KMS-11 (cell line): ENCODE measurements at regions not wholly inside any gene's neighbourhood (a gene's known extent, or its start where the extent isn't known, plus 50 kb on each side); places are given as distances from the start of the nearest gene placed in this dataset.

Experiments used
- H2AFZ ChIP-seq: fragments of 200-600 bp; sonication (generic); 2 replicates; pipeline ENCODE4 v1.6.1; 2016; ENCODE audit warnings: antibody characterized with exemption, mixed run types, low read depth
- H3K27ac ChIP-seq: fragments of 200-600 bp; sonication (generic); 2 replicates; pipeline ENCODE4 v1.6.1; 2016; ENCODE audit warnings: mild to moderate bottlenecking, mixed run types
- H3K27me3 ChIP-seq: fragments of 200-600 bp; sonication (generic); 2 replicates; pipeline ENCODE4 v1.6.1; 2017; ENCODE audit warnings: mild to moderate bottlenecking, low read depth, mixed run types, moderate library complexity; ENCODE audit not compliant: insufficient read depth
- H3K36me3 ChIP-seq: fragments of 200-600 bp; sonication (generic); 2 replicates; pipeline ENCODE4 v1.6.1; 2017; ENCODE audit warnings: mild to moderate bottlenecking, mixed run types; ENCODE audit not compliant: insufficient read depth
- H3K4me1 ChIP-seq: fragments of 200-600 bp; sonication (generic); 2 replicates; pipeline ENCODE4 v1.6.1; 2016; ENCODE audit warnings: mild to moderate bottlenecking, low read depth, mixed run types; ENCODE audit not compliant: poor library complexity, severe bottlenecking
- H3K4me2 ChIP-seq: fragments of 200-600 bp; sonication (generic); 2 replicates; pipeline ENCODE4 v1.7.0; 2016; ENCODE audit warnings: mild to moderate bottlenecking, mixed run types
- H3K4me3 ChIP-seq: fragments of 200-600 bp; sonication (generic); IDR thresholded peaks from 2 replicates; pipeline ENCODE4 v1.6.1; 2017; ENCODE audit warnings: low read depth, low read length, mixed read lengths; ENCODE audit not compliant: insufficient read depth
- H3K79me2 ChIP-seq: fragments of 200-600 bp; sonication (generic); 2 replicates; pipeline ENCODE4 v1.6.1; 2016; ENCODE audit warnings: low read depth, mixed run types; ENCODE audit not compliant: insufficient read depth
- H3K9ac ChIP-seq: fragments of 200-600 bp; sonication (generic); 2 replicates; pipeline ENCODE4 v1.6.1; 2016; ENCODE audit warnings: mild to moderate bottlenecking, mixed run types
- H4K20me1 ChIP-seq: fragments of 200-600 bp; sonication (generic); 2 replicates; pipeline ENCODE4 v1.6.1; 2016; ENCODE audit warnings: mild to moderate bottlenecking, mixed run types; ENCODE audit not compliant: insufficient read depth
- CTCF ChIP-seq: fragments of 200-600 bp; sonication (generic); conservative IDR thresholded peaks from 2 replicates; pipeline ENCODE4 v1.6.1; 2017; ENCODE audit warnings: low read depth, mild to moderate bottlenecking, antibody characterized with exemption, low read length, moderate library complexity, mixed read lengths

GRCh38 chr20:6831461-6831860 is 64.0 kb downstream of the BMP2 start:
- no peak for TF ChIP-seq CTCF
- no peaks in the 10 kb centered on the region for H4K20me1 ChIP-seq

GRCh38 chr20:6832811-6833210 is 65.3 kb downstream of the BMP2 start:
- H2AFZ ChIP-seq, result no peak overlapping the region

More at GRCh38 chr20:6831461-6831860, 64.0 kb downstream of the BMP2 start:
- Histone ChIP-seq H3K4me2 (no peak overlapping the region), H3K27ac (no peak overlapping the region), H3K9ac (no peak overlapping the region), H3K79me2 (no peaks in the 10 kb centered on the region), H3K36me3 (no peaks in the 10 kb centered on the region), H3K4me3 (no peak overlapping the region), H3K27me3 (no peaks in the 10 kb centered on the region), H3K4me1 (no peaks in the 10 kb centered on the region), H2AFZ (no peak overlapping the region)

GRCh38 chr20:6835609-6836008 is 68.1 kb downstream of the BMP2 start:
- Histone ChIP-seq H3K4me2 (no peak overlapping the region), H3K4me1 (no peaks in the 10 kb centered on the region), H3K9ac (no peak overlapping the region), H3K36me3 (no peaks in the 10 kb centered on the region), H3K27ac (no peak overlapping the region), H3K79me2 (no peaks in the 10 kb centered on the region), H4K20me1 (no peaks in the 10 kb centered on the region), H3K4me3 (no peak overlapping the region), H3K27me3 (no peaks in the 10 kb centered on the region), H2AFZ (no peak overlapping the region)
- no peak for TF ChIP-seq CTCF

More at GRCh38 chr20:6832811-6833210, 65.3 kb downstream of the BMP2 start:
- no peaks in the 10 kb centered on the region for H3K79me2 ChIP-seq
- H3K4me1 ChIP-seq, result no peaks in the 10 kb centered on the region
- TF ChIP-seq CTCF, result no peak
- H3K4me2 ChIP-seq, result no peak overlapping the region
- no peak overlapping the region for H3K9ac ChIP-seq
- H3K4me3 ChIP-seq, result no peak overlapping the region
- H3K27me3 ChIP-seq, result no peaks in the 10 kb centered on the region
- no peaks in the 10 kb centered on the region for H4K20me1 ChIP-seq
- H3K27ac ChIP-seq, result no peak overlapping the region
- no peaks in the 10 kb centered on the region for H3K36me3 ChIP-seq

GRCh38 chr20:6836821-6837374 is 69.4 kb downstream of the BMP2 start:
- no peaks in the 10 kb centered on the region for H3K79me2 ChIP-seq
- no peak for TF ChIP-seq CTCF
- no peak overlapping the region for H2AFZ ChIP-seq
- no peak overlapping the region for H3K27ac ChIP-seq
- H3K9ac ChIP-seq, result no peak overlapping the region
- no peak overlapping the region for H3K4me2 ChIP-seq
- no peaks in the 10 kb centered on the region for H3K36me3 ChIP-seq
- no peaks in the 10 kb centered on the region for H4K20me1 ChIP-seq
- H3K27me3 ChIP-seq, result no peaks in the 10 kb centered on the region
- no peak overlapping the region for H3K4me3 ChIP-seq
- H3K4me1 ChIP-seq, result no peaks in the 10 kb centered on the region
